Heart left ventricle (tissue), 13 donors: ENCODE measurements at regions not wholly inside any gene's neighbourhood (a gene's known extent, or its start where the extent isn't known, plus 50 kb on each side); places are given as distances from the start of the nearest gene placed in this dataset.

Source experiments
- POLR2A ChIP-seq, 2 donors: fragments of 450-650 bp; IDR thresholded peaks; one replicate each; pipeline ENCODE4 v1.6.1; 2017; ENCODE audit warnings: antibody characterized with exemption in 2 of 2, mild to moderate bottlenecking in 2 of 2, moderate library complexity in 2 of 2
- TF ChIP-seq, protein P1 (sequence below), 12 donors: fragments of 200-600 bp; sonication (generic) in 4 of 12; IDR thresholded peaks; one replicate each; pipeline versions ENCODE4 v1.5.0 to v1.8.0; 2018 to 2022; ENCODE audit warnings: antibody characterized with exemption in 12 of 12, mild to moderate bottlenecking in 5 of 12
- donor health status: ischemic (EF 13 %, LVEDD 7.1; RV severe dilation, severe dysfunction).
- donor health status: DM: no; HTN: yes; CAD: no.
- donor health status: DM: no; HTN: no; CAD: no.
- donor health status: ischemic (EF 25% LVEDD 6.9; RV normal size, moderate dysfunction).
- donor health status: ischemic (EF 25% LVEDD 5.7; RV mildly dilated, moderate dysfunction).
- donor health status: ischemic (EF 35%, LVEDD 5.7; RV mildly dilated, moderate dysfunction).
- donor health status: nonischemic (EF 11% LVEDD 7.7; RV severe dilation, severe dysfunction).
- donor health status: DM: yes; HTN: yes; CAD: no.
- donor health status: PGD.
- donor health status: ischemic (EF 29% LVEDD 5.4; RV normal size, mild dysfunction).
- donor health status: nonischemic (EF 23%, LVEDD 6.1; RV moderate dilation, normal function).

- TF ChIP-seq, protein P1, sequence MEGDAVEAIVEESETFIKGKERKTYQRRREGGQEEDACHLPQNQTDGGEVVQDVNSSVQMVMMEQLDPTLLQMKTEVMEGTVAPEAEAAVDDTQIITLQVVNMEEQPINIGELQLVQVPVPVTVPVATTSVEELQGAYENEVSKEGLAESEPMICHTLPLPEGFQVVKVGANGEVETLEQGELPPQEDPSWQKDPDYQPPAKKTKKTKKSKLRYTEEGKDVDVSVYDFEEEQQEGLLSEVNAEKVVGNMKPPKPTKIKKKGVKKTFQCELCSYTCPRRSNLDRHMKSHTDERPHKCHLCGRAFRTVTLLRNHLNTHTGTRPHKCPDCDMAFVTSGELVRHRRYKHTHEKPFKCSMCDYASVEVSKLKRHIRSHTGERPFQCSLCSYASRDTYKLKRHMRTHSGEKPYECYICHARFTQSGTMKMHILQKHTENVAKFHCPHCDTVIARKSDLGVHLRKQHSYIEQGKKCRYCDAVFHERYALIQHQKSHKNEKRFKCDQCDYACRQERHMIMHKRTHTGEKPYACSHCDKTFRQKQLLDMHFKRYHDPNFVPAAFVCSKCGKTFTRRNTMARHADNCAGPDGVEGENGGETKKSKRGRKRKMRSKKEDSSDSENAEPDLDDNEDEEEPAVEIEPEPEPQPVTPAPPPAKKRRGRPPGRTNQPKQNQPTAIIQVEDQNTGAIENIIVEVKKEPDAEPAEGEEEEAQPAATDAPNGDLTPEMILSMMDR (IDR thresholded peaks at IDR 0.05): no peak
- TF ChIP-seq POLR2A (IDR thresholded peaks at IDR 0.05): no peak
Observed at GRCh38 chr9:13382595-13382994, 103.1 kb upstream of the MPDZ start.
